ENCODE measurements at regions not wholly inside any gene's neighbourhood (a gene's known extent, or its start where the extent isn't known, plus 50 kb on each side); places are given as distances from the start of the nearest gene placed in this dataset.

GRCh38 chr5:114174131-114174530, 187.7 kb upstream of the KCNN2 start:
- TF ChIP-seq POLR2AphosphoS5 (IDR thresholded peaks at IDR 0.05) (no peak), POLR2A (IDR thresholded peaks at IDR 0.05) (no peak), CTCF (IDR thresholded peaks at IDR 0.05) (no peak)
- no peak for DNase-seq (ENCODE audit: low spot score in 2 of 2)
- intact Hi-C loops (cut with DNase I; ENCODE audit: low total_unique reads): no loop called here
- no peaks in the 10 kb centered on the region for H3K4me1 ChIP-seq
- H3K4me3 ChIP-seq: no peak overlapping the region
- no peaks in the 10 kb centered on the region for H3K36me3 ChIP-seq
- H3K9me3 ChIP-seq: peaks cover 0 to 10% of the 10 kb centered on the region in 2 donors
- H3K27ac ChIP-seq: no peak overlapping the region
- no peaks in the 10 kb centered on the region for H3K27me3 ChIP-seq

- no peaks in the 10 kb centered on the region for H3K36me3 ChIP-seq
- H3K9me3 ChIP-seq: peaks cover 0 to 10% of the 10 kb centered on the region in 2 donors
- H3K27me3 ChIP-seq: no peaks in the 10 kb centered on the region
- no peak overlapping the region for H3K4me3 ChIP-seq
- TF ChIP-seq POLR2AphosphoS5 (IDR thresholded peaks at IDR 0.05): no peak
- no peak for TF ChIP-seq POLR2A (IDR thresholded peaks at IDR 0.05)
- no peak for TF ChIP-seq CTCF (IDR thresholded peaks at IDR 0.05)
- no peaks in the 10 kb centered on the region for H3K4me1 ChIP-seq
- DNase-seq (ENCODE audit: low spot score in 2 of 2): no peak
- intact Hi-C loops (cut with DNase I; ENCODE audit: low total_unique reads): no loop called here
- H3K27ac ChIP-seq: no peak overlapping the region
These were observed 187.0 kb upstream of the KCNN2 start for GRCh38 chr5:114174837-114175236.

- intact Hi-C loops (cut with DNase I; ENCODE audit: low total_unique reads): no loop called here
- DNase-seq (ENCODE audit: low spot score in 2 of 2): no peak
- H3K9me3 ChIP-seq: peaks cover 0 to 10% of the 10 kb centered on the region in 2 donors
- no peak overlapping the region for H3K27ac ChIP-seq
- no peaks in the 10 kb centered on the region for H3K27me3 ChIP-seq
- no peaks in the 10 kb centered on the region for H3K36me3 ChIP-seq
- no peaks in the 10 kb centered on the region for H3K4me1 ChIP-seq
- no peak overlapping the region for H3K4me3 ChIP-seq
- TF ChIP-seq CTCF (IDR thresholded peaks at IDR 0.05): no peak
- no peak for TF ChIP-seq POLR2A (IDR thresholded peaks at IDR 0.05)
- no peak for TF ChIP-seq POLR2AphosphoS5 (IDR thresholded peaks at IDR 0.05)
These were observed 185.5 kb upstream of the KCNN2 start for GRCh38 chr5:114176356-114176755.

- no peaks in the 10 kb centered on the region for H3K27me3 ChIP-seq
- intact Hi-C loops (cut with DNase I; ENCODE audit: low total_unique reads): no loop called here
- H3K4me3 ChIP-seq: no peak overlapping the region
- H3K4me1 ChIP-seq: no peaks in the 10 kb centered on the region
- TF ChIP-seq POLR2A (IDR thresholded peaks at IDR 0.05): no peak
- TF ChIP-seq POLR2AphosphoS5 (IDR thresholded peaks at IDR 0.05): no peak
- no peak for TF ChIP-seq CTCF (IDR thresholded peaks at IDR 0.05)
- DNase-seq (ENCODE audit: low spot score in 2 of 2): no peak
- no peaks in the 10 kb centered on the region for H3K36me3 ChIP-seq
- no peak overlapping the region for H3K27ac ChIP-seq
- H3K9me3 ChIP-seq: peaks cover 0 to 11% of the 10 kb centered on the region in 2 donors
These were observed 182.7 kb upstream of the KCNN2 start for GRCh38 chr5:114179134-114179533.

GRCh38 chr5:114184006-114184405, 177.9 kb upstream of the KCNN2 start:
- TF ChIP-seq POLR2A (IDR thresholded peaks at IDR 0.05) (no peak), POLR2AphosphoS5 (IDR thresholded peaks at IDR 0.05) (no peak), CTCF (IDR thresholded peaks at IDR 0.05) (no peak)
- H3K27ac ChIP-seq: no peak overlapping the region
- H3K9me3 ChIP-seq: peaks cover 0 to 11% of the 10 kb centered on the region in 2 donors
- no peaks in the 10 kb centered on the region for H3K36me3 ChIP-seq
- intact Hi-C loops (cut with DNase I; ENCODE audit: low total_unique reads): no loop called here
- no peak overlapping the region for H3K4me3 ChIP-seq
- DNase-seq (ENCODE audit: low spot score in 2 of 2): no peak
- no peaks in the 10 kb centered on the region for H3K27me3 ChIP-seq
- H3K4me1 ChIP-seq: no peaks in the 10 kb centered on the region

Measured in breast epithelium (tissue), 4 donors.